HG02885 (cell line): ENCODE measurements at regions not wholly inside any gene's neighbourhood (a gene's known extent, or its start where the extent isn't known, plus 50 kb on each side); places are given as distances from the start of the nearest gene placed in this dataset.
A peak's percentile ranks its signal among the peaks of the same experiment; 100 is the strongest.
"Not testable (repeated sequence)": the region's sequence is repeated elsewhere in the genome, so short reads cannot be mapped to it uniquely, and the experiment has no call there.

Experiments
- ATAC-seq: cut with Tn5 transposase; IDR thresholded peaks from one replicate; pipeline ENCODE4 v1.9.1; 2021; ENCODE audit warnings: mild to moderate bottlenecking; ENCODE audit not compliant: unreplicated experiment, poor library complexity

DNA sequence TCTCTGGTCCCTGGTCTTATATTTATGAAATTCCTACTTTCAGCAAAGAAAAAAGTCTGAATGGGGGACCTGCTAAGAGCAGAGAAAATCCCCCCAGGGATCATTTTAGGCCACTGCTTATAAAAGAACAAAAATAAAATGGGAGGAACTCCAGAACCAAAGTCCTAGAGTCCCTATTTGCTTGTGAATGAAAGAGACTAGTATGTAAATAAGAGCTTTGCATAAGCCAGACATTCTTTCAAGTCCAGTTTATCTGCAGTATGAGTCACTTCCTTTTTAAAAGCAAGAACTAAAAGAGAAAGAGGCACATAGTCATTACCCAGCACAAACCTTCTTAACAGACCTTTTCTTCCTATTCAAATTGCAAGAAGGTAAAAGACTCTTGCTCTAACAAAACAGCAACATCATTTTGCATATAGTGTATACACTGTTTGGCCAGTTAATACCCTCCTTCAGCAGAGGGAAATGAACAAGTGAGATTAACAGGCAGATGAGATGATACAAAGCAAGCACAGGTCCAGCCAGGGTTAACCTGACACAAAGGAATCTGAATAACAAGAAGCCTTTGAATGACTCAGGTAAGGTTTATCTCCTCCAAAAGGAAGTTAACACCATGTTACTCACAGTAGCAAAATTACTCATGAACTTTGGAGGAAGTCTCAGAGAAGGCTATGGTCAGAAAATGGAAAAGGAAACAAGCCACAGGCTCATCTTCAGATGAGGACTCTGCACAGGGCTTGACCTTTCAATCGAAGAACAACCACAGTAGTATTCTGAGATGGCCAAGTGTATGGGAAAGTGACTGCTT, 87.3 kb downstream of the PHLDA1 start:
- peak; percentile 93 for ATAC-seq

DNA sequence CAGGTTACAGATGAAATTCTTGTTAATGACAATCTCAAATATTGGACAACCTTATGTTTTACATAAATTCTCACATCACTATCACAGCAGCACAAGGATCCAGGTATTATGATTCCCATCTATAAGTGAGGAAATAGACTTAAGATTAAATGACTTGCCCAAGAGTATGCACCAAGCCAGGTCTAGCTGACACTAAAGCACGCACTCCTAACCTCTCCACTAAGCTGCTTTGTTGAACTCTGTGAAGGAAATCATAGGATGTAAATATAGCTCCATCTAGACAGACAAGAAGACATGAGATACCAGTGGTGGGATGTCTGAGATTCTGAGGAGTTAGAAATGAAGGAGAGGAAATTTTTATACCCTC, 87.9 kb downstream of the PHLDA1 start:
- no peak for ATAC-seq

DNA sequence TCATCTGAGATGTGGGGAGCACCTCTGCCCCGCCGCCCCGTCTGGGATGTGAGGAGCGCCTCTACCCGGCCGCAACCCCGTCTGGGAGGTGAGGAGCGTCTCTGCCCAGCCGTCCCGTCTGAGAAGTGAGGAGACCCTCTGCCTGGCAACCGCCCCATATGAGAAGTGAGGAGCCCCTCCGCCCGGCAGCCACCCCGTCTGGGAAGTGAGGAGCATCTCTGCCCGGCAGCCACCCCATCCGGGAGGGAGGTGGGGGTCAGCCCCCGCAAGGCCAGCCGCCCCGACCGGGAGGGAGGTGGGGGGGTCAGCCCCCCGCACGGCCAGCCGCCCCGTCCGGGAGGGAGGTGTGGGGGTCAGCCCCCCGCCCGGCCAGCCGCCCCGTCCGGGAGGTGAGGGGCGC, 89.9 kb downstream of the PHLDA1 start:
- ATAC-seq = not testable (repeated sequence)

DNA sequence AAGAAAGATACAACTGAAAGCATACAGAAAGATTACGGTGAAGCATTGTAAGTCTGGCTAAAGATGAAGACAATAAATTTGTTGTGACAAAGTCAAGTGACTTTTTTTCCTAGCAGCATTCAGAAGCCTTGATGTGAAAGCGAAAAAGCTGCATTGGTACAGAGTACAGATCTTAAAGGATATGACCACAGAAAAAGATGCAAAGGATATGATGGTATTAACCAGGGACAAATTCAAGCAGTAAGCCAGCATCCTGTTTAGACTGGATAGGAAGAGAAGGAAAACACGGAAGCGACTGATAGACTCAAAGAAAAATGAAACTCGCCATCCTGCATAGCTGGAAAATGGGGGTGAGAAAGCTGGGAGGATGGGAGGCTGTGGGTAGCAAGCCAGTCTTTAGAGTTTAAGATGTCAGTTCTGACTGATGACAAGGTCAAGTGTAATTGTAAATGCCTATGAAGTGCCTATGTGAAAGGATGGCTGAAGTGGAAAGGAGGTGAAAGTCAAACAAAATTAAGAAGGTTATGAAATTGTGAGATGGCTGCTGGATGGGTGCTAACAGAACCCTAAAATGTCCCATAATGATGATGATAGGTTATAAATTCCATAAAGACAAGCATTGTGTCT, 92.4 kb downstream of the PHLDA1 start:
- ATAC-seq = no peak

DNA sequence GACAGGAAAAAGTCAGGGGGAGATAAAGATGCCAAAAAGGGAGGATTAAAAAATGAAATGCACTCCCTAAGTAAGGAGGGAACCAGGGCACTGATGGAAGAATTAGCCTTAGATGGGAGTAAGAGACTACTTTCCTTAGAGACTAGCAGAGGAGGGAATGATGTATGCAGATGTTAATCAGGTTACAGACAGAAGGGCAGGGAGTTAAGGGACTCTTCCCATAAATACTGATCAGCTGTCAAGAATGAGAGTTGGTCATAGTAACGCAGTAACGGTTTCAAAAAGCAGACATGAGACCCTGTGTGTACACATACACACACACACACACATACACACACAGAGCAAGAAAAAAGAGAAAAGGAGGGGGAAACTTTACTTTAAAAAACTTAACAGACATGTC, 93.4 kb downstream of the PHLDA1 start:
- no peak for ATAC-seq

DNA sequence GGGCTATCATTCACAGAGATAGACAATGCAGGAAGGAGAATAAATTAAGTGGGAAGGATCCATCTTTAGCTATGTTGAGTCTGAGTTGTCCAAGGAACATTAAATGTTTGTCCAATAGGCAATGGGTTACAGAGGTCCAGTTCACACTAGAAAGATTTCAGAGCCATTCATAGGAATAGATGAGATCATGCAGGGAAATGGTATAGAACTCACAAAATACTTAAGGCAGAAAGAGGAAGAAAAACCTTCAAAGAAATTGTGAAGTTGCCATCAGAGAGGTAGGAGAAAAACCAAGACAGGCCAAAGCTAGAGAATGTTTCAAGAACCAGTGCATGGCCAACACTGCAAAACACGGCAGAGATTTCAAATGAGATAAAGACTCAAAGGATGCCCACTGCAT, 94.1 kb downstream of the PHLDA1 start:
- ATAC-seq = no peak

DNA sequence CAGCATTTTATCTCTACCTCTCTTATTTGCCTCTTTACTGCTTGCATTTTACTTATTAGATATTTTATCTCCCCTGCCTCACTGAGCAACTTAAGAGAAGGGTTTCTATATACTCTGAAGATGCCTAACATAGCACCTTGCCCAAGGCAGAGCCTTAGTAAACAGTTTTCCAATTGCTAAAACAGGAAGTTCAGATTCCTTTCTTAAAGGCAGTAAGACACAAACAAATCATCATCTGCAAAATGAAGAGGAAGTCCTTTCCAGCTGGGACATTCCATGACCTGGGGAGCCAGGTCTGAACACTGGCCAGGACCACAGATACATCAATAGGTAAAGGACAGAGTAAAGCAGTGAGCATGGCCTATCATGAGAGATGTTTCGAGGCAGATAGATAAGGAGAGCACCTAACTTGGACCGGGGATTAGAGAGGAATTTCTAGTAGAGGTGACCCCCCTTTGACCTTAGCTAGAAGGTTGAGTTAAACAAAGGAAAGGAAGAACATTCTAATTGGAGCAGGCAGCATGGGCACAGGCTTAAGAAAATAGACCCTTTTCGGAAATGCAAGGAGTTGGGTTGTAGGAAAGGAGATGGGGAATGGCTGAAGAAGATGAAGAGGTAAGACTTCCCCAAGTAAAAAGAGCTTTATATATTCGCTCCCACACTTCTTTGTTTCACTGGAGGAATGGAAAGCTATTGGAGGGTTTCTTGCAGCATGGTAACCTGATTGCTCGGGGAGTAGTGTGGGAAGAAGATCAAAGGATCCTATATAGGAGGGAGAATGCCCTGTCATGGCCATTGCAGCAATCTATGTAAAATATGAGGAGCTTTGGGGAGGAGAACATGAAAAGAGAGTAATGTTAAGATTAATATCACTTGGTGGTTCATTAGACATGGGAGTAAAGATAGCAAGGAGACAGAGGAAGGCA, 94.8 kb downstream of the PHLDA1 start:
- no peak for ATAC-seq

DNA sequence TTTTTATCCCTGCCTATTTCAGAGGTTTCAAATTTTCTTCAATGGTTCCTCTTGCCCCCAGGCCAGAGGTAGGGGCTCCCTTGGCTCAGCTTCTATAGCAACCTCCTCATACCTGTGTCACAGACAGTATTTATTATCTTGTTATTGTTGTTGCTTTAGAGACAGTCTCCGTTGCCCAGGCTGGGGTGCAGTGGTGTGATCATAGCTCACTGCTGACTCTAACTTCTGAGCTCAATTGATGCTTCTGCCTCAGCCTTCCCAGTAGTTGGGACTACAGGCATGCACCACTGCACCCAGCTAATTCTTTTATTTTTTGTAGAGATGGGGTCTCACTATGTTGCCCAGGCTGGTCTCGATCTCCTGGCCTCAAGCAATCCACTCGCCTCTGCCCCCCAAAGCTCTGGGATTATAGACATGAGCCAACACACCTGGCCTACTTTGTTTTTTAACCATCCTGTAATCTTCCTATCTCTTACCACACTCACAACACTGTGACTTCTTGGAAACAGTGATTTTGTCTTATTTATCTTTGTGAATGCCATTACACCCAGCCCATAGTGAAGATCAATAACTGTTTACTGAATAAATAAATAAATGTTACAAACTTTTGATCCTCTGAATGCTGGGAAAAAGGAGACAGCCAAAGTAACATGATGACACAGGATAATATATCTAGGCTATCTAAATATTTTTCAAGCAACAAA, 95.9 kb downstream of the PHLDA1 start:
- no peak for ATAC-seq

DNA sequence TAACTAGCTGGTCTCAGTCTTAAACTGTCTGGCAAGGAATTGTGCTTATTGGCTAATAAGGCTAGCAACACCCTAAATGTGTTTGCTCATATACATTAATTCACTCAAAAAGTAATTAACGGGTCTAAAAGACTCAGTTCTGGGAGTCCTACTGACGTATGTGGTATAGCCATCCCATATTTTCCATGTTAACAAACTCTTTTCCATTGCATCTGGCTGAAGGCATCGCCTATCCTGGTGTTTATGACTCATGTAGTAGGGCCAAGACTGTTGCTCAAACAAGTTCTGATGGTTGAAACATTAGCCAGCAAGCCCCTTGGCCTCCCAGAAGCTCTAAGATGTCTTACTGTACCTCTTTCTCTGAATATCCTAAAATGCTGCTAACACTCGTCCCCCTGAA, 98.5 kb downstream of the PHLDA1 start:
- ATAC-seq = no peak

DNA sequence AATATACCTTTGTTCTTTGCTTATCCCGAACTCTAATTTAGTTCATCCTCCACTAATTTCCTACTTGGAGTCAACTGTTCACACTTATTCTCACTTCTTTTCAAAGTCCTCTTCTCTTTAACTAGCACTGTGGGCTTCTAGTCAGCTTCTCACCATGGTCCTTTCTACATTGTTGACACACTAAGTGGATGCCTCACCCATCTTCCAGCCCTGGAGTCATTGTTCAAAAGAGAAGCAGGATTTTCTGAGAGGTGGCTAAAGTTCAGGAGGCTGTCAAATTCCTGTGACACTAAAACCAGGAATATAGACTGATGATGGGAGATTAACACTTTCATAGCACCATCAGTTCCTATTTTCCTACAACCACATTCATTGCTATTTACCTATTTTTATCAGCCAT, 99.3 kb downstream of the PHLDA1 start:
- ATAC-seq = no peak

DNA sequence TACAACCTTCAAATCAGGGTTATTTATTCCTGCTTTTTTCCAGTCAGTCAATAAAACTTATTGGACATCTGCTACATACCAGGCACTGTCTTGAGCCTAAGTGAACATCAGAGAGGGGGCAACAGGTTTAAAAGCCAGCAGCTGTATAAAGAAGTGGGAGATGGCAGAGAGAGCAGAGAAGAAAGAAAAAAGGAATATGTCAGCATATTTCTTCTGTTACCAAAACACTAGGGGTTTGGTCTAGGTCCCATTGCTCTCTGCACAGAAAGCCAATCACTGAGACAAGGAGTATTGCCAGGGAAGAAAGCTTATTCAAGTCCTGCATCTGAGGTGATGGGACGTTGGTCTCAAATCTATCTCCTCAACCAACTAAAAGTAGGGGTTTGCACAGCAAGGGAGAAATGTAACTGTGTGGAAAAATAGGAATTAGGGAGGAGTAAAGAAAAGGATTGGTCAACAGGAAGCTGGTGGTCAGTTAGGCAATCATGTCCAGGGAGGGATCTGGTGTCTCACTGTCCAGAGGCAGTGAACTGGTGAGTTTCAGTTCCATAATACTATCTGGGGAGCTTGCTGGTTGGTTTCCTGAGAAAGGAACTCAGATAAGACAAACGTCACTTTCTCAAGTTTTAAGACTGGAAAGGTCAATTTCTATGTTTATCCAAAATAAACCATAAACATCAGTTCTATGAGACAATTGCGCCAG, 107.5 kb downstream of the PHLDA1 start:
- no peak for ATAC-seq

DNA sequence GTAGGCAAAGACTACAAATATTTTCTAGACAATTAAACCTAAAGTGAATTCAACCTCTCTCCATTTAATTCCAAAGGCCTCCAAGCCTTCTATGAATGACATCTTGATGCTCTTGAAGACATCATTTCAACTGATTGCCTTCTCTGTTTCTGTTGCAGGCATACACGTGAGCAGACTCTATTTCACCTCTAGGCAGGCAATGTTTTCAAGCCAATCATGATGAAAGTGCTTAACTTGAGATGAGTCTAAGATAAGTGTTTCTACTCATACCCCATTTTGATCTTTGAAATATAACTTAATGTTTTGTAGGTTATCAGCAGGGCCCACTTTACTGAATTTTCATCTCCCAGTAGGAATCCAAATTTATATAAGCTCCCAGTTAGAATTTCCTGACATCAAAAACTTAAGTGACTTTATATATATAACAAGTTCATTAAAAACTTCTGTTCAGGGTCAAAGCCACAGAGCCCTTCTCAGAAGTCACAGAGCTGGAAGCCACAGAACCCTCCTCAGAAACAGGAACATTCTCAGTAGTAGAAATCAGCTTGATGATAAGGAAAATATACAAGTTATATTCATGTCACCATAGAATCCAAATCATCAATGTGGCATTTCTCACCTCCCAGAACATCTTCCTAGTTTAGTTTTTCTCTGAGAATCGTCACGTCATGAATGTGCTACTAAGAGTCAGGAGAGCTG, 108.5 kb downstream of the PHLDA1 start:
- no peak for ATAC-seq

DNA sequence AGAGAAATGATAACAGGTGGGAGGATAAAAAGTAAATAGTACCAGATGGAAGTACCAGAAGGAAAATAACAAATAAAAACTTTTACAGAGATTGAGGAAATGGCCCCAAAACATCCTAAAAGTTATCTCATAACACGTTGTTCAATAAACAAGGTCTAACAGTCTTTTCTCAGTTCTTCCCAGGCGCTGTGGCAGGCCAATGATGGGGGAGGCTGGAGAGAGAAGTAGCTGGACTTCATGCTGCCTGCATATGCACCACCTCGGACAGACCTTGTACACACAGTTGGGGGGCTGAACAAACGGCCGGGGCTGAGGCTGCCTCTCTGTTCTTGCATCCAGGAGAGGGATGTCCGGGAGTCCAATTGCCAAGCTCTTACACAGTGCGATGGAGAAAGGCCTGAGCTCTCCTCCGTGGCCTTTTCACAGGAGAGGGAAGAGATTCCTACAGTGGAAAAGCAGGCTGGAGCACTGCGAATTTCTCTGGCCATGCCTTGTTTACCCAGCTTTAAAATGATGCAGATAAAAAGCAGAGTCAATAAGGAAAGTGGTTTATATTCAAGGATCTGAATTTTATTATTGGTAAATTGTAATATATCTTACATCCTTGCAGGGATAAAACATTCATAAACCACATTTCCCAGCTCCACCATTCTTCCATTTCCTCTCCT, 109.8 kb downstream of the PHLDA1 start:
- no peak for ATAC-seq

DNA sequence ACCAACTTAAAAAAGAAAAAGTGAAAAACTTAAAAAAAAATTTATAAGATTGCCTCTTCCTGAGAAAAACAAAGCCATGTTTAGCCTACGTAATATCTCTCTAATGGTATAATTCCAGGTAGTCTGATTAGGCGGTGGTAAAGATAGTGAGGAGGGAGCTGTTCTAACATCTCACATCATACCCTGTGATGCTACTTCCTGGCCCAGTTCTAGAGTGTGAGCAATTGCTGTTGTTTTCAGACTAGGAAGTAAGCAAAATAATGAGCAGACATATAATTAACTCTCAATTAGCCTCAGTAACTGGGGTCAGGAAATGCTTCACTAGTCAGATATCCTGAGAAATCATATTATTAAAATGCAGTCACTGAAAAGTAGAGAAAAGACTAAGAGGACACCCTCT, 113.9 kb downstream of the PHLDA1 start:
- ATAC-seq = no peak

DNA sequence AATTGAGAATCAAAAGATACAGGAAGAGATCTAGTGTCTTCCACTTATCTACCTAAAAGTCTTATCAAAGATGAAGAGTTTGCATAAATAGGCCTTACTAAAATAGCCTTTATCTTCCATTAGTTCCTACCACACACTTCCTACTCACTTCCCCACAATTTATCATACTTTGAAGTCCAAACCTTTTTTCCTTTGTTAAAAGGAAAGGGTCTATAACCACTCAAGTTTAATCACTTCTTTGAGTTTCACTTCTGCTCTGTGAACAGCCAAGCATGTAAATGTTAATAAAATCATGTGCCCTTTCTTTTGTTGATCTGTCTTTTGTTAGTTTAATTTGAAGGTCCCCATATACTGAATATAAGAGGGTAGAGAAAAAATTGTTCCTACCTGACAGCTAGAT, 114.5 kb downstream of the PHLDA1 start:
- ATAC-seq = no peak

DNA sequence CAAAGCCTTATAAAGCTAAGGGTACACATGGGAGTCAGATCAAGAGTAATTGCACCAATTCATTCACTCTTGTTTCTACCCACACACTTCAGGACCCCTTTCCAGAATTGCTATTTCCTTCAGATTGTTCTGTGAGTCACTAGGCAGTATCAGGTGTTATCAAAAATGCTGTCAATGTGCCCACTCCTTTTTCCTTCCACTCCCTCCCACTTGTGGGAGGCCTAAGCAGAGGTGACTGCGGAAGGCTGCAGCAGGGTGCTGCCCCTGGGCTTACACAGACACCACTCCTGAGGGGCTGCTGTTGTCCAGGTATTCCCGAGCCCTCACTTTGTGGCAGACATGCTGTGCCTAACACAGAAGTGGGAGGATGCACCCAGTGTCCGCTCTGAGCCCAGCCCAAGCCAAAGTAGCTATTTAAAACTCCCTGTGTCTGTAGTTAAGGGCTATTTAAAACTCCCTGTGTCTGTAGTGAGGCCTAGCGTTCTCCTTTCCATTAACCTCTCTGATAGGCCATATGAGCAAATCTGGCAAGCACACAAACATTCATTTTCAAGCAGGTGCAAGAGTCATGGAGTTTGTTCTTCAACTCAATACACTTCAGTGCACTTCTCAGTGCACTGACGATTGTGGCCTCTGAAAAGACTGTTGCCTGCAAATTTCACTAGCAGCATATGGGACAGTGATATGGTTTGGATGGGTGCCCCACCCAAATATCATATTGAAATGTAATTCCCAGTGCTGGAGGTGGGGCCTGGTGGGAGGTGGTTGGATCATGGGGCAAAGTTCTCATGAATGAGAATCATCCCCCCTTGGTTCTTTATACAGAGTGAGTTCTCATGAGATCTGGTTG, 117.8 kb downstream of the PHLDA1 start:
- ATAC-seq = no peak

DNA sequence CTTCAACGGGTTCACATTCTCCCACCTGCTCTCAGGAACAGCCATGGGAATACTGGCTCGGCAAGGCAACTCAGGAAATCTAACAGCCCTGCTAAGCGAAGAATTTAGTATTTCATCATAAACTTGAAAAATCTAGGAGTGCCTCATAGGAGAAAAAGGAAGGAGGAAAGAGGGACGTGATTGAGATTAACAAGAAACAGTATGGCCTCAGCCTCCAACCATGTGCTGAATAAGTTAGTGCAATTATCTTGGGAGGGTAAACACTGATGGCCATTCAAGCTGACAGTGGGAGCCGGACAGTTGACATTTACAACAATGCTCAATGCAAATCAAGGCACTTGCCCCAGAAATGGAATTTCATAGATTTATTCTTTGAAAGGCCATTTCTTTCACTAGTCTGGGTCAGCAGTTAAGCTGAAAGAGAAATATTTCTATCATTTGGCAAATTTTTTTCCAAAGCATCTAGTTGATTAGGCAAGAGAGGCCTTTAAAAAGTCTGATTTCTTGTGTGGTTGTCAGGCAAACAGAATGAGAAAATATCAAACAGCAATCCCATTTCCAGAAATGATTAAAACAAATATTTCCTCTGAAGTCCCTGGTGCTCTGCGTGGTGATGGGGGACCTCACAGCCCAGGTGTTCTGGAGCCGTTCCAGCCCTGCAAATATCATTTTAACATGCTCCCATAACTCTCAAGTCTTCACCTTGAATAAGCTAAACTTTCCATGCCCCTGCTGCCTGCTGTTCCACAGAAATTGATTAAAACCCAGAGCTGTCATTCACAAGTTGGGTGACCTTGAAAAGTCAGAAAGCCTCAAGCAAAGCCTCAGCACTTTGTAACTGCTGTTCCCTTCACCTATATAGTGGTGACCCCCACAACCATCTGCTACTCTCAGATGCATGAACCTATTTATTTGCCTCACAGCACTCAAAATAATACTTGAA, 121.6 kb downstream of the PHLDA1 start:
- ATAC-seq = no peak
